Smooth muscle cell (in vitro differentiated cells): ENCODE measurements at regions not wholly inside any gene's neighbourhood (a gene's known extent, or its start where the extent isn't known, plus 50 kb on each side); places are given as distances from the start of the nearest gene placed in this dataset.

Experiments used
- DNase-seq: peaks from one replicate; lab custom pipeline; 2025; ENCODE audit not compliant: unreplicated experiment; lab: John Stamatoyannopoulos, UW
- H2AFZ ChIP-seq: fragments of 200-600 bp; sonication (generic); 2 replicates; pipeline ENCODE4 v1.6.0; 2016; ENCODE audit warnings: antibody characterized with exemption, low read depth, mild to moderate bottlenecking
- H3F3A ChIP-seq: fragments of 200-600 bp; sonication (generic); 2 replicates; pipeline ENCODE4 v1.6.0; 2017; ENCODE audit warnings: antibody characterized with exemption, low read depth
- H3K27ac ChIP-seq: fragments of 200-600 bp; sonication (generic); 2 replicates; pipeline ENCODE4 v1.5.1; 2016; ENCODE audit warnings: low read depth, mild to moderate bottlenecking
- H3K27me3 ChIP-seq: fragments of 200-600 bp; sonication (generic); 2 replicates; pipeline ENCODE4 v1.6.1; 2016; ENCODE audit warnings: low read depth, mild to moderate bottlenecking
- H3K36me3 ChIP-seq: fragments of 200-600 bp; sonication (generic); 2 replicates; pipeline ENCODE4 v1.5.1; 2016; ENCODE audit warnings: low read depth
- H3K4me1 ChIP-seq: fragments of 200-600 bp; sonication (generic); 2 replicates; pipeline ENCODE4 v1.5.1; 2016; ENCODE audit warnings: low read depth
- H3K4me2 ChIP-seq: fragments of 200-600 bp; sonication (generic); 2 replicates; pipeline ENCODE4 v1.6.0; 2016; ENCODE audit warnings: mild to moderate bottlenecking
- H3K4me3 ChIP-seq: fragments of 200-600 bp; sonication (generic); 2 replicates; pipeline ENCODE4 v1.5.1; 2016; ENCODE audit warnings: mild to moderate bottlenecking
- H3K79me2 ChIP-seq: fragments of 200-600 bp; sonication (generic); 2 replicates; pipeline ENCODE4 v1.6.0; 2016; ENCODE audit warnings: low read depth, mild to moderate bottlenecking
- H3K9ac ChIP-seq: fragments of 200-600 bp; sonication (generic); 2 replicates; pipeline ENCODE4 v1.6.0; 2016; ENCODE audit warnings: low read depth
- H3K9me3 ChIP-seq: fragments of 200-600 bp; sonication (generic); replicated peaks from 2 replicates; pipeline ENCODE4 v1.5.1; 2016; ENCODE audit warnings: low read depth
- H4K20me1 ChIP-seq: fragments of 200-600 bp; sonication (generic); 2 replicates; pipeline ENCODE4 v1.6.0; 2016; ENCODE audit warnings: low read depth
- CTCF ChIP-seq: fragments of 200-600 bp; sonication (generic); IDR thresholded peaks from 2 replicates; pipeline ENCODE4 v1.5.1; 2017; ENCODE audit warnings: borderline replicate concordance, mild to moderate bottlenecking, antibody characterized with exemption; ENCODE audit not compliant: insufficient read depth, poor library complexity, severe bottlenecking
- WGBS: methylation state at CpG from one replicate; pipeline ENCODE4 v1.1.7; 2016; ENCODE audit warnings: low lambda C conversion rate; 5-methylcytosine and 5-hydroxymethylcytosine counted together

DNA sequence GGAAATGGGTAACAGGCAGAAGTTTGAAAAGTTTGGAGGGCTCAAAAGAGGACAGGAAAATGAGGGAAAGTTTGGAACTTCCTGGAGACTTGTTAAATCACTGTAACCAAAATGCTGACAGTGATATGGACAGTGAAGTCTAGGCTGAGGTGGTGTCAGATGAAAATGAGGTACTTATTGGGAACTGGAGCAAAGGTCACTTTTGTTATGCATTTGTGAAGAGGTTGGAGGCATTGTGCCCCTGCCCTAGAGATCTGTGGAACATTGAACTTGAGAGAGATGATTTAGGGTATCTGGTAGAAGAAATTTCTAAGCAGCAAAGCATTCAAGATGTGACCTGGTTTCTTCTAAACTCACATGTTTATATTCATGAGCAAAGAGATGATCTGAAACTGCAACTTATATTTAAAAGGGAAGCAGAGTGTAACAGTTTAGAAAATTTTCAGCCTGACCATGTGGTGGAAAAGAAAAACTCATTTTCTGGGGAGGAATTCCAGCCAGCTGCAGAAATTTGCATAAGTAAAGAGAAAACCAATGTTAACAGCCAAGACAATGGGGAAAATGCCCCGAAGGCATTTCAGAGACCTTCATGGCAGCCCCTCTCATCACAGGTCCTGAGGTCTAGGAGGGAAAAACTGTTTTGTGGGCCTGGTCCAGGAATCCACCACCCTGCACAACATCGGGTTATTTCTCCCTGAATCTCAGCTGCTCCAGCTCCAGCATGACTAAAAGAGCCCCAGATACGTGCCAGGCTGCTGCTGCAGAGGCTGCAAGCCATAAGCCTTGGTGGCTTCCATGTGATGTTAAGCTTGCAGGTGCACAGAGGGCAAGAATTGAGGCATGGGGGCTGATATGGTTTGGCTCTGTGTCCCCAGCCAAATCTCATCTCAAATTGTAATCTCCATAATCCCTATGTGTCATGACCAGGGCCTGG is 632.5 kb upstream of the GNPDA2 start:
- Histone ChIP-seq H3K4me2 (no peak overlapping the region), H2AFZ (no peak overlapping the region), H3F3A (no peaks in the 10 kb centered on the region), H3K4me3 (no peak overlapping the region), H3K4me1 (no peaks in the 10 kb centered on the region), H3K79me2 (no peaks in the 10 kb centered on the region), H4K20me1 (no peaks in the 10 kb centered on the region), H3K27ac (no peak overlapping the region), H3K27me3 (no peaks in the 10 kb centered on the region), H3K36me3 (no peaks in the 10 kb centered on the region), H3K9ac (no peak overlapping the region), H3K9me3 (no peaks in the 10 kb centered on the region)
- no peak for TF ChIP-seq CTCF
- 75% methylated on average over 3 of the region's 3 CpGs for WGBS
- DNase-seq, result no peak

DNA sequence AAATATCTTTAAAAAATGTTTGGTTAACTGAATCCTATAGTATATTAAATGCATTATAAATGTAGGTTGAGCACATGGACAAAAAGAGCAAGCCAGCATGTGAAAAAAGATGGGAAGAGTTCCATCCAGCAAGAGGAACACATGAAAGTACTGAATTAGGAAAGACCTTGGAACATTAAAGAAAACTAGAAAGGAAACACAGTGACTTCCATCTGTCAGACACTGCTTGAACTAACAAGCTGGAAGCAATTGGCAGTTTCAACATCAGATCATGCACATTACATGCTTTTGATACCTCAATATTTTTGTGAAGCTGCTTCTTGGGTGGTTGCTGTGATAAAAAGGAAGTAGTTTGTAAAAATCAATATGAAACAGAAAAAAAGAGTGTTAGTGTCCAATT is 626.8 kb upstream of the GNPDA2 start:
- Histone ChIP-seq H3K9me3 (no peaks in the 10 kb centered on the region), H3K4me2 (no peak overlapping the region), H3K4me1 (peaks cover 4% of the 10 kb centered on the region), H3K27ac (no peak overlapping the region), H2AFZ (no peak overlapping the region), H3F3A (no peaks in the 10 kb centered on the region), H3K79me2 (no peaks in the 10 kb centered on the region), H3K9ac (no peak overlapping the region), H4K20me1 (no peaks in the 10 kb centered on the region), H3K36me3 (no peaks in the 10 kb centered on the region), H3K4me3 (no peak overlapping the region), H3K27me3 (no peaks in the 10 kb centered on the region)
- DNase-seq, result no peak
- no peak for TF ChIP-seq CTCF

DNA sequence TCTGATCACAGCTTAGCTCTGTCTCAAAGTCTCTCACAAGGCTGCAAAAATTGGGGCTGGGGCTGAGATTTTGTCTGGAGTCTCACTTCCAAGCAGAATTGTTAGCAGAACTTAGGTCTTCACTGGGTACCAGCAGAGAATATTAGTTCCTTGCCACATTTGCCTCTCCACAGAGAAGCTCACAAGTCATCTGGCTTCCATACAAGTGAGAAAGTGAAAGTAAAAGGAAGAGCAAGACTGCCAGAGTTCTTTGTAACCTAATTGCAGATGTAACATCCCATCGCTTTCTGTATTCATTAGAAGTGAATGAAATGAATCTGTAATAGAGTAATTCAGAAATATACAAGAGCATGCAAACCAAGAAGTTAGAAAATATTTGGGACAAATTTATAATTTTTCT is 624.1 kb upstream of the GNPDA2 start:
- Histone ChIP-seq H3K79me2 (no peaks in the 10 kb centered on the region), H3K27me3 (no peaks in the 10 kb centered on the region), H2AFZ (peak overlapping the region; percentile 98), H3K4me3 (peak overlapping the region; percentile 32), H3K4me1 (peaks cover 4% of the 10 kb centered on the region), H3K27ac (no peak overlapping the region), H3K9me3 (no peaks in the 10 kb centered on the region), H3F3A (no peaks in the 10 kb centered on the region), H3K4me2 (peak overlapping the region; percentile 78), H3K36me3 (no peaks in the 10 kb centered on the region), H3K9ac (peak overlapping the region; percentile 43), H4K20me1 (no peaks in the 10 kb centered on the region)
- WGBS, result 80% methylated on average over 1 of the region's 1 CpG
- TF ChIP-seq CTCF, result no peak
- no peak for DNase-seq

DNA sequence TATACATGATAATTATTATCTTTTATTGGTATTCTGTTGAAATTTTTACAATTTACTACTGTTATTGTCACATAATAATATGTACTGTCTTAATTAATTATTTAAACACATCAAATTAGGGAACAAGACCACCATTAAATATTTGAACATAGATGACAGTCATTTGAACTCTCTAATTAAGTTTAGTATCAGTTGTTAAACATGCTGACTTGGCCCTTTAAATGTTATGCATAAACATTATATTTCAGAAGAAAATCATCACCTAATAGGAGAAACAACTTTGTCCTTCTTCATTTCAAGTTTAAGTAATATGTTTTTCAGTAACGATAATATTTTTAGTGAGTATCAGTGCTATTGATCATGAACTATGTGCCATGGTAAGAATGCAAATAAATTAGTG is 623.5 kb upstream of the GNPDA2 start:
- no peaks in the 10 kb centered on the region for H3K36me3 ChIP-seq
- no peaks in the 10 kb centered on the region for H3K79me2 ChIP-seq
- H3K4me3 ChIP-seq, result no peak overlapping the region
- H3F3A ChIP-seq, result no peaks in the 10 kb centered on the region
- no peak overlapping the region for H3K9ac ChIP-seq
- H2AFZ ChIP-seq, result peak overlapping the region; percentile 98
- no peak for TF ChIP-seq CTCF
- WGBS, result 92% methylated on average over 1 of the region's 1 CpG
- no peaks in the 10 kb centered on the region for H3K9me3 ChIP-seq
- no peaks in the 10 kb centered on the region for H3K27me3 ChIP-seq
- no peaks in the 10 kb centered on the region for H4K20me1 ChIP-seq
- H3K27ac ChIP-seq, result no peak overlapping the region
- DNase-seq, result no peak
- H3K4me2 ChIP-seq, result peak overlapping the region; percentile 78
- peaks cover 4% of the 10 kb centered on the region for H3K4me1 ChIP-seq
